ENCODE measurements at regions not wholly inside any gene's neighbourhood (a gene's known extent, or its start where the extent isn't known, plus 50 kb on each side); places are given as distances from the start of the nearest gene placed in this dataset.

DNA sequence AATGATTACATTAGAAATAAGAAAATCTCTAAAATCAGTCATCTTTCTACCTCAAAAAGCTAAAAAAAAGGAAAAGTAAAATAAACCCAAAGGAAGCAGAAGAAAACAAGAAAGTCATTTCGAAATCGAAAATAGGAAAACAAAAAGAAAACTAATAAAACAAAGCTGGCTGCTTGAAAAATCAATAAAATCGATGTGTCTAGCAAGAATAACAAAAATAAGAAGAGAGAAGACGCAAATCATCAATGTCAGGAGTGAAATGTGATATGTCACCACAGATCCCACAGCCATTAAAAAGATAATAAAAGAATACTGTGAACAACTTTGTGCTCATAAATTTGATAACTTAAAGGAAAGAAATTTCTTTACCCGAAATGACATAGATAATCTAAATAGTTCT is 218.1 kb upstream of the S1PR3 start:
- no peak overlapping the region for H3K4me3 ChIP-seq (ENCODE audit: low read depth, low read length)
- DNase-seq (ENCODE audit: low read depth): no peak
- TF ChIP-seq, protein P1, sequence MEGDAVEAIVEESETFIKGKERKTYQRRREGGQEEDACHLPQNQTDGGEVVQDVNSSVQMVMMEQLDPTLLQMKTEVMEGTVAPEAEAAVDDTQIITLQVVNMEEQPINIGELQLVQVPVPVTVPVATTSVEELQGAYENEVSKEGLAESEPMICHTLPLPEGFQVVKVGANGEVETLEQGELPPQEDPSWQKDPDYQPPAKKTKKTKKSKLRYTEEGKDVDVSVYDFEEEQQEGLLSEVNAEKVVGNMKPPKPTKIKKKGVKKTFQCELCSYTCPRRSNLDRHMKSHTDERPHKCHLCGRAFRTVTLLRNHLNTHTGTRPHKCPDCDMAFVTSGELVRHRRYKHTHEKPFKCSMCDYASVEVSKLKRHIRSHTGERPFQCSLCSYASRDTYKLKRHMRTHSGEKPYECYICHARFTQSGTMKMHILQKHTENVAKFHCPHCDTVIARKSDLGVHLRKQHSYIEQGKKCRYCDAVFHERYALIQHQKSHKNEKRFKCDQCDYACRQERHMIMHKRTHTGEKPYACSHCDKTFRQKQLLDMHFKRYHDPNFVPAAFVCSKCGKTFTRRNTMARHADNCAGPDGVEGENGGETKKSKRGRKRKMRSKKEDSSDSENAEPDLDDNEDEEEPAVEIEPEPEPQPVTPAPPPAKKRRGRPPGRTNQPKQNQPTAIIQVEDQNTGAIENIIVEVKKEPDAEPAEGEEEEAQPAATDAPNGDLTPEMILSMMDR (IDR thresholded peaks at IDR 0.05; ENCODE audit: insufficient read depth, low read depth, low read length): no peak

GRCh38 chr9:88773627-88774244 is 217.5 kb upstream of the S1PR3 start:
- peak; percentile 72 for DNase-seq (ENCODE audit: low read depth)
- TF ChIP-seq, protein P1 (IDR thresholded peaks at IDR 0.05; ENCODE audit: insufficient read depth, low read depth, low read length): peak; percentile 40
- H3K4me3 ChIP-seq (ENCODE audit: low read depth, low read length): no peak overlapping the region

DNA sequence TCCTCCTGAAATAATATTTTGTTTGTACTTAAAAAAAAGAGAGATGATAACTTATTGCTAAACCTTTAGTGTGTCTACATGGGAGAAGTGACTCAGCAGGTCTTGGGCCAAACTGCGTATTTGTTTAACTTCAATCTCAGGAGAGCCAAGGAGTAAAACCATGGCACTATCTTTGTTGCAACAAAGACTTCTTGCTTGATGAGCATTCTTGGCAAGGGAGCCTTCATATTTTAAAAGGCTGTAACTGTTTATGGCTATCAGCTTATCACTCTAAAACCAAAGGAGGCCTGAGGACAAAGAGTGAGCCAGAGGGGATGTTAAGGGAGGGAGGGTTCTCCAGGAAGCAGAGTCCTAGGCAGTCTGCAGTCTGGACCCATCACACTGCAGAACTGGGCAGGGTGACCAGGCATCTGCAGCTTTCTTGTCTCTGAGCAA is 216.2 kb upstream of the S1PR3 start:
- no peak overlapping the region for H3K4me3 ChIP-seq (ENCODE audit: low read depth, low read length)
- TF ChIP-seq, protein P1 (IDR thresholded peaks at IDR 0.05; ENCODE audit: insufficient read depth, low read depth, low read length): no peak
- peak; percentile 97 for DNase-seq (ENCODE audit: low read depth)

GRCh38 chr9:88775559-88775958 is 215.7 kb upstream of the S1PR3 start:
- TF ChIP-seq, protein P1 (IDR thresholded peaks at IDR 0.05; ENCODE audit: insufficient read depth, low read depth, low read length): no peak
- no peak for DNase-seq (ENCODE audit: low read depth)
- H3K4me3 ChIP-seq (ENCODE audit: low read depth, low read length): no peak overlapping the region

DNA sequence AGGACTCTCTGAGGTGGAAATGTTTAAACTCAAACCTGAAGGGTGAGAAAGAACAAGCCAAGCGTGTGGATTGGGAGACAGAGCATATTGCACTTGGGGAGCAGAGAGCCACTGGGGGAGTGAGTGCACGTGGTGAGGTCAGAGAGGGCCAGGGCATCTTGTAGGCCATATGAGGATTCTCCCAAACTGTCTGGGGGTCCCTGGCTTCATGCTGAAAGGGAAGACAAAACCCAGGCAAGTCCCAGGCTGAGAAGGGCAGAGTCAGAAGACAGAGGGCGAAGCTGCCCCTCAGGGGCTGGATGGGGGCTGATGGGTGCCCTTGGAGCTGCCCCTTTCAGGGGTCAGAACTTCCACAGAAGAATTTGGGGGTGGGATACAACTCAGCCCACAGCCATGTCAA is 215.3 kb upstream of the S1PR3 start:
- H3K4me3 ChIP-seq (ENCODE audit: low read depth, low read length): no peak overlapping the region
- TF ChIP-seq, protein P1 (IDR thresholded peaks at IDR 0.05; ENCODE audit: insufficient read depth, low read depth, low read length): no peak
- no peak for DNase-seq (ENCODE audit: low read depth)

DNA sequence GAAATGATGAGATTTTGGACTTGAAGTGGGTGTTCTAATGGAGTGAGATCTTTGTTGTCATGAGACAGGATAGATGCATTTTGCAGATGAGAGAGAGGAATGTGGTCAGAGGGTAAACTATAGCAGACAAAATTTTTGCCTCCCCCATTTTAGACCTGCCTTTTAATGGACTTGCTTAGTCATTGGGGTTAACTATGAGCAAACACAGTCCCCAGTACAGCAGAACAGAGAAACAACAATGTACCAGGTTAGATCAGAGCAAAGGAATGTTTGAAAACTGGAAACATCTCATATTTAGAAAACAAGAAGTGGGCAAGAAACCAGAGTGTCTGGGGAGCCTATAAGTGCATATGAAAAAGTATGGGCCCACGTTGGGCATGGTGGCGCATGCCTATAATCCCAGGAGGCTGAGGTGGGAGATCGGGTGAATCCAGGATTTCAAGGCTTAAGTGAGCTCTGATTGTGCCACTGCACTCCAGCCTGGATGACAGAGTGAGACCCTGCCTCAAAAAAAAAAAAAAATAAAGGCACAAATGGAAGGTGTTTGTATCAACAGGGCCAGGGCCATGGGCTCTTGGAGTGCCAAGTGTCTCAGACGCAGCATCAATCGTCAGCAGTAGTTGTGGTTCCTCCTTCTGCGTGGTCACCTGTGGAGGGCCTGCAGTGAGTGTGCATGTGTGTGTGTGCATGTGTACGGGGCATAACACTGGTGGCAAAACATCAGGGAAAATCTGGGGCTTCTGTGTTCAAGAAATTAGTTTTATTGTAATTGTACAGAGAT is 214.4 kb upstream of the S1PR3 start:
- no peak overlapping the region for H3K4me3 ChIP-seq (ENCODE audit: low read depth, low read length)
- TF ChIP-seq, protein P1 (IDR thresholded peaks at IDR 0.05; ENCODE audit: insufficient read depth, low read depth, low read length): no peak
- peak; percentile 88 for DNase-seq (ENCODE audit: low read depth)

Data from fibroblast of villous mesenchyme (primary cell).